Activated CD8-positive, alpha-beta memory T cell treated with anti-CD3 and anti-CD28 coated beads, Interleukin-2, amount 10 ng/mL, durations not matched to agents 7 days and 5 days (primary cell): ENCODE measurements at regions not wholly inside any gene's neighbourhood (a gene's known extent, or its start where the extent isn't known, plus 50 kb on each side); places are given as distances from the start of the nearest gene placed in this dataset.

ENCODE experiments used
- ATAC-seq: fragments of 150-1000 bp; cut with Tn5 transposase; one replicate; pipeline ENCODE4 v1.10.0; 2021; ENCODE audit warnings: moderate library complexity
- CTCF ChIA-PET: fragments of 350-600 bp; sonication (Branson Sonifier 250); formaldehyde crosslinking; loops from one replicate; lab custom pipeline; 2021; ENCODE audit warnings: antibody characterized with exemption; lab: Charles Lee
- DNase-seq: peaks from one replicate; pipeline ENCODE4 v3.0.0-alpha.2; 2020
- H3K27ac Mint-ChIP-seq: one replicate; pipeline ENCODE4 v1.8.0; 2021; ENCODE audit warnings: mild to moderate bottlenecking, mixed read lengths
- H3K27me3 Mint-ChIP-seq: one replicate; pipeline ENCODE4 v1.8.0; 2021; ENCODE audit warnings: mixed read lengths
- H3K36me3 Mint-ChIP-seq: one replicate; pipeline ENCODE4 v1.8.0; 2021; ENCODE audit warnings: mild to moderate bottlenecking, mixed read lengths
- H3K4me1 Mint-ChIP-seq: one replicate; pipeline ENCODE4 v1.8.0; 2021; ENCODE audit warnings: mixed read lengths
- H3K4me3 Mint-ChIP-seq: one replicate; pipeline ENCODE4 v1.8.0; 2021; ENCODE audit warnings: mild to moderate bottlenecking, moderate library complexity, mixed read lengths
- H3K9me3 Mint-ChIP-seq: one replicate; pipeline ENCODE4 v1.8.0; 2022; ENCODE audit warnings: low read depth, mixed read lengths

DNA sequence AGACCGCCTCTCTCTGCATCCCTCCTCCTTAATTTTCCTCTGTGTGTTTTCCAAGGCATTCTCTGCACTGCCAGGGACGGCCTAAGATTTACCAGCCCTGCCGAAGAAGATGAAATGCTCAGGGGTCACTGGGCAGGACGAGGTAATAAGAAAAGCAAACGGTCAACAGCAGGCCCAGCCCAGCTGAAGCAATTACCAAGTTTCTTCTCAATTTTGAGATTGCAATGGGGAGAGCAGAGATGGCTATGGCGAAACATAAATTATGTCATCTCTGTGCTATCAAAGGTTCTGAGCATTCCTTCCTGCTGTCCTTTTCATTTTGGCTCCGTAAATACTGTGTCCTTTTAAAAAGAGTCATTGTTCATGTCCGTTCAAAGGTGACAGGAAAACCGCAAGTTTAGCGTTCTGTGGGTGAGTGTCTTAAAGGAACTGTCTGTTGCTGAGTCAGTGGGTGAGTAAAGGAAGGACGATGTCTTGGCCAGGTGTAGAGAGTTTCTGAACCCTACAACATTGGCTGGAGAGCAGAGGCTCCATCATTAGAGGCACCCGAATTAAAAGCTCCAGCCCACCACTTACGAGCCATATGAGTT is 753.9 kb upstream of the EEF2KMT start:
- Mint-ChIP-seq H3K36me3 (no peaks in the 10 kb centered on the region), H3K4me3 (no peak overlapping the region), H3K9me3 (peaks cover 7% of the 10 kb centered on the region), H3K4me1 (peaks cover 3% of the 10 kb centered on the region), H3K27ac (no peak overlapping the region), H3K27me3 (no peaks in the 10 kb centered on the region)
- DNase-seq: no peak
- CTCF ChIA-PET: no interaction called here
- ATAC-seq: no peak

DNA sequence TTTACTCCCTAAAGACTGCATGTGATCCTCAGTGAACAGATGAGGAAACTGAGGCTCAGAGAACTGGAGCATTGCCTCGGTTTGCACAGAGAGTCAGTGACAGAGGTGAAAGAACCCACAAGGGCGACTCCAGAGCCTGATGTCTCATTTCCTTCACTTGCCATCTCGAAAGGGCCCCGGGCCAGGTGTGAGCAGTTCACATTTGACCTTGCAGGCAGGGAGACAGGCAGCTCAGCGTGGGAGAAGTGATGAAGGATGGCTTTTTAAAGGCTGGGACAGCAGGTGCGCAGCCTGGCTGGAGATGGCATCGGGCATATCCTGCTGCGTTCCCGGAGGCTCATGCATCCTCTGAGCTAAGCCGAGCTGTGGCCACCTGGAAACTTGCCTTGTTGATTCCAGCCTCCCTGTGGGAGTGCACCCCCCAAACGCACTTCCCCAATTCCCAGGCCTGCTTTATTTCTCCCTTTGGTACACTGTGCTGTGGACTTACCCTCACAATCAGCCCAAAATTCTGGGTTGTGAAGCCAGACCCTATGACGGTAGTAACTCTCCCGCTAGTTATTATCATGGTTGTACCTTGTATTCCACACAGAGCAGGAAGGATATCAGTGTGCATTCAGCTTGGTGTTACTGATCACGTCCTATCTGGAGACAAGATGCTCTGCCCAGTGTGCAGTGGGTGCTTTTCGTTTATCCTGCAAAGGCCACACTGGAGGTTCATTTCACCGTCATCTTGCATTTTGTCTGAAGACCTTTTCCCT is 753.2 kb upstream of the EEF2KMT start:
- no peak for DNase-seq
- no peak for ATAC-seq
- Mint-ChIP-seq H3K36me3 (no peaks in the 10 kb centered on the region), H3K27me3 (no peaks in the 10 kb centered on the region), H3K9me3 (peaks cover 7% of the 10 kb centered on the region), H3K4me1 (peaks cover 3% of the 10 kb centered on the region), H3K4me3 (no peak overlapping the region), H3K27ac (no peak overlapping the region)
- CTCF ChIA-PET: no interaction called here

DNA sequence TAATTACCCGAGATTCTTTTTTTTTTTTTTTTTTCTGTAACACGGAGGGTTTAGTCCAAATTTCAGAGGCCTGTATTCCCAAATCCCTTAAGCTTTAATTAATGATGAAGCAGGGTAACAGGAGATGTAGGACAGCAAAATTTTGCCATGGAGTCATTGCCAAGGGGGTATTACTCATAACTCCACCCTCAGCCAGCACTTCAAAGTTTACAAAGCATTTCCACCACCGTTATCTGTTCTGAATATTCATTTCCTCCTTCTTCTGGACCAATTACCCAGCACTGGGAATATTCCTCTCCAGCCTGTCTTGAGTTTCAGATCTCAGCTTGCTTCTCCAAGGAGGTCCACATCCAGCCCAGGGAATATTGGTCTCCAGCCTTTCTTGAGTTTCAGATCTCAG is 747.5 kb upstream of the EEF2KMT start:
- no peak for ATAC-seq
- no peaks in the 10 kb centered on the region for H3K36me3 Mint-ChIP-seq
- CTCF ChIA-PET: no interaction called here
- H3K4me3 Mint-ChIP-seq: no peak overlapping the region
- no peak for DNase-seq
- no peaks in the 10 kb centered on the region for H3K4me1 Mint-ChIP-seq
- peaks cover 5% of the 10 kb centered on the region for H3K9me3 Mint-ChIP-seq
- H3K27ac Mint-ChIP-seq: no peak overlapping the region
- no peaks in the 10 kb centered on the region for H3K27me3 Mint-ChIP-seq

DNA sequence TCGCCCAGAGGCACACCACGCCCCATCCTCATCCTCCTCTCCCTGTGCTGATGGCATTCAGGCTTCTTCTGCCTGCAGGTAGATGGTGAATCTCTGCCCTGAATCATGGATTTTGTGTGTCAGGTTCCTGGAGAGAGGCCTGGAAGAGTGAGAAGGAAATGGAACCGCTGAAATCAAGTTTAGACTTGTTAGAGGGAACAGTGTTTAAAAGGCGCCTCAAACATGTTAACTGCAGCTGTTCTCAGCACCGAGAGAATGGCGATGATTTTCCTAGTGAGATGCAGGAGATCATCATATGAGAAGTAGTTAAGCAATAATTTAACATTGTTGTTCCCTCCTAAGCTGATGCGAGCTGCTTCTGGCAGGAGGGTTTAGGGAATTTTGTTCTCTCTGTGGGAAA is 744.4 kb upstream of the EEF2KMT start:
- H3K27me3 Mint-ChIP-seq: no peaks in the 10 kb centered on the region
- CTCF ChIA-PET: no interaction called here
- no peak for ATAC-seq
- peaks cover 6% of the 10 kb centered on the region for H3K9me3 Mint-ChIP-seq
- H3K4me3 Mint-ChIP-seq: no peak overlapping the region
- no peaks in the 10 kb centered on the region for H3K36me3 Mint-ChIP-seq
- H3K4me1 Mint-ChIP-seq: no peaks in the 10 kb centered on the region
- no peak overlapping the region for H3K27ac Mint-ChIP-seq
- DNase-seq: no peak

DNA sequence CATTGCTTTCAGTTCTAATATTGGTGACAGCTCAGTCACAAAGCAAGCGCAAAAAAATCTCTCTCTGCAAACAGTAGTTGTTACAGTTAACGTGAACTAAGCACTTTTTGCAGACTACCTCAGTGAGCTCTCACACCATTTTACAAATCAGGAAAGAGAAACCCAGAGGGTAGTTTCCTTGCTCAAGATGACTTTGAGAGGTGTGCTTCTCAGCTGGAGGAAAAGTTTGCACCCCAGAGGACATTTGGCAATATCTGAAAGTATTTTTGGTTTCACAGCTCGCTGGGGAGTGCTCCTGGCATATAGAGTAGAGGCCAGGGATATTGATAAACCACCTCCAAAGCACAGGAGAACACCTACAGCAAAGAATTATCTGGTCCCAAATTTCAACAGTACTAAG is 741.1 kb upstream of the EEF2KMT start:
- peaks cover 11% of the 10 kb centered on the region for H3K9me3 Mint-ChIP-seq
- H3K4me1 Mint-ChIP-seq: no peaks in the 10 kb centered on the region
- H3K4me3 Mint-ChIP-seq: no peak overlapping the region
- no peaks in the 10 kb centered on the region for H3K36me3 Mint-ChIP-seq
- H3K27me3 Mint-ChIP-seq: no peaks in the 10 kb centered on the region
- DNase-seq (no peak), ATAC-seq (no peak)
- CTCF ChIA-PET: no interaction called here
- H3K27ac Mint-ChIP-seq: no peak overlapping the region

DNA sequence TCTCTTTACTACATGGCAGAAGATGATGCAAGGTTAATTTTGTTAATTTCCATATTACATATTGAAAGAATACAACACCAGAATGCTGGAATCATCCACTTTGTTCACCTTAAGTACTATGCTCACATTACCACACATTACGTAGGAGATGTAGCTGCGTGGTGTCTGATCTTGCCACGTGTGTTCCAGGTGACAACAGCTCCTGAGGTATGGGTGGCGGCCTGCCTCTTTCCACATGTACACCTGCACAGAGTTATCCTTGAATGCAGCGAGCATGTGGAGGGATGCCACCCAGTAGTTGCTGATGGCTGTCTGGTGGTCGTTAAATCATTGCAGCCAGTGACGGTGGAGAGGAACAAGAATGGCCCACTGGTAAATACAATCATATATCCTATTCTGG is 740.5 kb upstream of the EEF2KMT start:
- no peaks in the 10 kb centered on the region for H3K27me3 Mint-ChIP-seq
- H3K27ac Mint-ChIP-seq: no peak overlapping the region
- H3K9me3 Mint-ChIP-seq: peaks cover 6% of the 10 kb centered on the region
- H3K4me1 Mint-ChIP-seq: no peaks in the 10 kb centered on the region
- no peaks in the 10 kb centered on the region for H3K36me3 Mint-ChIP-seq
- ATAC-seq (no peak), DNase-seq (no peak)
- CTCF ChIA-PET: no interaction called here
- no peak overlapping the region for H3K4me3 Mint-ChIP-seq

DNA sequence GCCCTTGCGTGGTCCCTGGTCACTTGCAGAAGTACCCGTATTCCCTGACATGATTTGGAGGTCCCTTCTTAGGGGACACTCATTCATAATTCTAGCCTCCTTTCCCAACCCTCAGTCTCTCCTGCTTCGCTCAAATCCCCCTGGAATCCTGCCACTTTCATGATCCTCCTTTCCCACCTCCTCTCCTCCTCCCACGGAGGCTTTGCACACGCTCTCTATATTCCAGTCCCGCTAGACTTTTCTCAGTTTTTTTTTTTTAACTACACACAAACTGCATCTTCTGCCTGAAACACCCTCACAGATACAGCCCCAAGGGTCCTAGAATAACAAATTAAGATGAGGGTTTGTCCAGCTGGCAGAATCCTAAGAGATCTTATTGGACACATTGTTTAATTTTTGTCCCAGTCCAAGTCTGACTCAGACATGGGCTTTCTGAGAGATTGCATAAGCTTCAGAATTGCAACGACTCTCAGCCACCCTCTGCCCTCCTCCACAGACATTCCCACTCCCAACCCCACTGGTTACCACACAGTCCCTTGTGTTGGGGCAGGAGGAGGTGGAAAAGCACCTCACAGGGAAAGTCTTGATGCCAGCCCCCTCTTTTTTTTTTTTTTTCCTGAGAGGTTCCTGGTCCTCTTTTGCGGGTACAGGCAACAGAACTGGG is 739.5 kb upstream of the EEF2KMT start:
- DNase-seq (no peak), ATAC-seq (no peak)
- no peaks in the 10 kb centered on the region for H3K27me3 Mint-ChIP-seq
- H3K4me1 Mint-ChIP-seq: no peaks in the 10 kb centered on the region
- no peak overlapping the region for H3K4me3 Mint-ChIP-seq
- peaks cover 6% of the 10 kb centered on the region for H3K9me3 Mint-ChIP-seq
- no peak overlapping the region for H3K27ac Mint-ChIP-seq
- CTCF ChIA-PET: no interaction called here
- H3K36me3 Mint-ChIP-seq: no peaks in the 10 kb centered on the region

DNA sequence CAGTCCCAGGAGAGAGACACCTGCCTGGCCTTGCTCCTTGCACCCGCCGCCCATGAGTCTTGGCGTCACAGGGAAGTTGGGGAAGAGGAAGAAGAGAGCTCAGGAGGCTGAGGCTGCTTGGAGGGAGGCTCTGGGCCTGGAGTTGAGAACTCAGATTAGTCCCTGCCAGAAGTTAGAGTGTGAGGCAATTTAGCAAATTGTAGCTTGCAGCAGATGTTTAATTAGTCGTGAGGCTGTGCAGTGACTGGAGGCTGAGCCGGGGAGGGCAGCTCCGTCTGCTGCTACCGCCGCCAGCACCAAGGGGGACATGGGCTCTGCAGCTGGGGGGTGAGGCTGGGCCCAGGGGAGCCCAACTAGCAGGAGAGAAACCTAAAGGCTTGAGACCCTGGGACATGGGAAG is 738.3 kb upstream of the EEF2KMT start:
- no peak for ATAC-seq
- no peaks in the 10 kb centered on the region for H3K4me1 Mint-ChIP-seq
- H3K36me3 Mint-ChIP-seq: no peaks in the 10 kb centered on the region
- no peak overlapping the region for H3K4me3 Mint-ChIP-seq
- no peak for DNase-seq
- H3K27ac Mint-ChIP-seq: no peak overlapping the region
- CTCF ChIA-PET: no interaction called here
- H3K27me3 Mint-ChIP-seq: no peaks in the 10 kb centered on the region
- peaks cover 6% of the 10 kb centered on the region for H3K9me3 Mint-ChIP-seq

DNA sequence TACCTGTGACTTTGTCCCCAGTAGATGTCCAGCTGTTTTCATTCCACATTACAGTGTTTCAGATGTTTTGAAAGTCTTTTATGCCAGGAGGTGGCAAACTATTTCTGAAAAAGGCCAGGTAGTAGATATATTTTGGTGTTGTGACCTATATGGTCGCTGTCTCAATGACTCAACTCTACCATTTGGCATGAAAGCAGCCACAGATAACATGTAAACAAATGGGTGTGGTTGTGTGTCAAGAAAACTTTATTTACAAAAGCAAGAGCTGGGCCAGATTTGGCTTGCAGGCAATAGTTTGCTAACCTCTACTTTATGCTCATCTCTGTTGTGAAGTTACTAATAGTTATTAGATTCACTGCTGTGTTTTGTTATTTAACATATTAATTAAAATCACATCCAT is 728.7 kb upstream of the EEF2KMT start:
- Mint-ChIP-seq H3K4me1 (no peaks in the 10 kb centered on the region), H3K9me3 (peaks cover 4% of the 10 kb centered on the region), H3K27ac (no peak overlapping the region), H3K4me3 (no peak overlapping the region), H3K36me3 (no peaks in the 10 kb centered on the region), H3K27me3 (no peaks in the 10 kb centered on the region)
- DNase-seq (no peak), ATAC-seq (no peak)
- CTCF ChIA-PET: no interaction called here

DNA sequence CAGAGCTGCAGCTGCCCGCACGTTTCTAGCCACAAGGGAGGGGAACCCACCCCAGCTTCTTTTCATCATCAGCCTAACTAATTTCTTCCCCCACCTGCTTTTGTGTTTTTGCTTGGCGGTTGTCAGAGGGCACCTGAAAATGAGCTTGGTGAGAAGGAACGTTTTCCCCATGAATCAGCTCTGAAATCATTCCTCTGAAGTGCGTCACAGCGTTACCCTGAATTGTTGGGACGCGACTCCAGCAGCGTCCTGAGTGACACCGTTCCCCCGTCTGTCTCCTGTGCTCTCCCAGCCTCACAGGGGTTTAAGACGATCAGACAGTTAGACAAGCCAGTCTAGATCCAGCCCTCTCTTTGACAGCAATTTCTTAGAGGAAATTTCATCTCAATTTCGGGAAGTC is 722.9 kb upstream of the EEF2KMT start:
- no peaks in the 10 kb centered on the region for H3K36me3 Mint-ChIP-seq
- H3K9me3 Mint-ChIP-seq: peaks cover 9% of the 10 kb centered on the region
- H3K27me3 Mint-ChIP-seq: no peaks in the 10 kb centered on the region
- CTCF ChIA-PET: no interaction called here
- no peak overlapping the region for H3K4me3 Mint-ChIP-seq
- DNase-seq (no peak), ATAC-seq (no peak)
- H3K27ac Mint-ChIP-seq: no peak overlapping the region
- H3K4me1 Mint-ChIP-seq: no peaks in the 10 kb centered on the region

DNA sequence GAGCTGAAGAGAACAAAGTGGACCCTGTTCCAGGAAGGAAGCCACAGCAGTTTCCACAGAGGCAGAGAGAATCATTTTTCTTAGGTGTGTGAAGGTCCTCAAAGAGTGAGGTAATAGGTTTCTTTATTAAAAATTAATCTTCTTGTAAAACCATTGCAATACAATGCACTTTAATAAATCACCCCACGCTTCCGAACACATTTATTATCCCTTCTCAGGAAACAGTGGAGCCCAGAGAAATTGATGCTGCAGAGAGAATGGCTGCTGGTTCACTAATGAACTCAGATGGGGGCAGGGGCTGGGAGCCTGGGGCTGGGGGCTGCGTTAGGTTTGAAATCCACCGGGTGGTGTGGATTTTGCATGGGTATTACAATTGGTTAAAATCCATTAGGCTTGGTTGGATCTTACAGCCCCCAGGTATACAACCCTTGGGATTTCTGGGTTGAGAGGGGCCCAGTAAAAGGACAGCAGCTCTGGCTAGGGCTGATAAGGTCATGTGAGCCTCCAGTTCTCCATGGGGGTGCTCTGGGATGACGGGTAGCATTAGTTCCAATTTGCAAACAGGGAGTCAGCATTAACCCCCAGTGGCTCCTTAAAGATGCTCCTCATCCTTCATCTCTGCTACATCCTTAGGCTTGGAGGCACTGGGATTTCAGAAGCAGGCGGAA is 718.1 kb upstream of the EEF2KMT start:
- Mint-ChIP-seq H3K36me3 (no peaks in the 10 kb centered on the region), H3K4me1 (no peaks in the 10 kb centered on the region), H3K9me3 (peaks cover 13% of the 10 kb centered on the region), H3K27ac (no peak overlapping the region), H3K4me3 (no peak overlapping the region), H3K27me3 (no peaks in the 10 kb centered on the region)
- DNase-seq: no peak
- no peak for ATAC-seq
- CTCF ChIA-PET: no interaction called here

DNA sequence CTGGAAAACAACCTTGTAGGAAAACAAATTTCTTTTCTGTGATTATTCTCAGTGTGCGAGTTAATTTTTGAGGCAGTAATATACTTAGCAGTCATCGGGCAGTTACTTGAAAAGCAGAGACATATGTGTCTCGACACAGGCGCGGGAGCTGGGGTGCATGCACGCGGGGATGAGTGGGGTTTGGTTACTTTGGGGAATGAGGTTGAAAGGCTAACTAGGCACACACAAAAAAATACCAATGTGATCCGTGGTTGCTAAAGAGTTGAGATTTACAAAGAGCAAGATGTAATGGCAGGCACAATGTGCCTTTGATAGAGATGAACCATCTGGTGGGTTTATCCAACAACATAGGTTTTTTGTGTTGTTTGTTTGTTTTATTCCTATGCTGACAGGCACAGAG is 703.8 kb upstream of the EEF2KMT start:
- Mint-ChIP-seq H3K36me3 (no peaks in the 10 kb centered on the region), H3K4me1 (no peaks in the 10 kb centered on the region), H3K27ac (no peak overlapping the region), H3K27me3 (no peaks in the 10 kb centered on the region), H3K9me3 (peaks cover 13% of the 10 kb centered on the region), H3K4me3 (no peak overlapping the region)
- DNase-seq: no peak
- no peak for ATAC-seq
- CTCF ChIA-PET: no interaction called here

DNA sequence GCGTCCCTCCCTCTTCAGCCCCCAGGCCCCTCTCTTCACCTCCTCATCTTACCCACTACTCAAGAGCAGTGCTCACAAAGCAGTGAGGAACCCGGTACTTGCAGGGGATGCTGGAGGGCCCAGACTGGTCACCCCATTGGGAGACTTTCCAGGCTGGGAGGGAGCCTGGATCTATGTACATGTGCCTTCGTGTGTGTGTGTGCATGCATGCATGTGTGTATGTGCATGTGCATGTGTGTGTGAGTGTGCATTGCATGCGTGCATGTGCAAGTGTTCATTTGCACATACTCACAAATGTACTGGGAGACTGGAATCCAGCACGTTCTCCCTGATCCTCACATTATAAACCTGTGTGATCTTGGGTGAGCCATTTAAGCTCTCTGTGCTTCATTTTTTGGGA is 696.0 kb upstream of the EEF2KMT start:
- CTCF ChIA-PET: no interaction called here
- H3K36me3 Mint-ChIP-seq: no peaks in the 10 kb centered on the region
- H3K27ac Mint-ChIP-seq: no peak overlapping the region
- peaks cover 8% of the 10 kb centered on the region for H3K9me3 Mint-ChIP-seq
- ATAC-seq: no peak
- H3K4me1 Mint-ChIP-seq: no peaks in the 10 kb centered on the region
- DNase-seq: no peak
- H3K4me3 Mint-ChIP-seq: no peak overlapping the region
- no peaks in the 10 kb centered on the region for H3K27me3 Mint-ChIP-seq
